Gastrocnemius medialis (tissue), 4 donors: ENCODE measurements at regions not wholly inside any gene's neighbourhood (a gene's known extent, or its start where the extent isn't known, plus 50 kb on each side); places are given as distances from the start of the nearest gene placed in this dataset.
"Not testable (repeated sequence)": the region's sequence is repeated elsewhere in the genome, so short reads cannot be mapped to it uniquely, and the experiment has no call there.

ENCODE experiments used
- ATAC-seq, 2 donors: fragments of 150-250 bp; one replicate each; pipeline ENCODE4 v1.9.1; 2016
- DNase-seq, 2 donors: peaks; one replicate each; pipeline ENCODE4 v3.0.0-alpha.2; 2019
- H3K27ac ChIP-seq, 4 donors: fragments of 200-600 bp; sonication (generic); 1 replicate in 1 of 4; 2 replicates in 3 of 4; pipeline ENCODE4 v1.5.1; 2016 to 2018; ENCODE audit warnings: mild to moderate bottlenecking in 2 of 4, moderate library complexity in 1 of 4
- H3K27me3 ChIP-seq, 3 donors: fragments of 200-600 bp; sonication (generic) in 2 of 3; 1 replicate in 1 of 3; 2 replicates in 2 of 3; pipeline versions ENCODE4 v1.5.1 to v1.6.0; 2016 to 2019; ENCODE audit warnings: mild to moderate bottlenecking in 1 of 3, moderate library complexity in 1 of 3
- H3K36me3 ChIP-seq, 2 donors: fragments of 200-600 bp; sonication (generic) in 1 of 2; one replicate each; pipeline ENCODE4 v1.5.1; 2017 to 2018
- H3K4me1 ChIP-seq, 2 donors: fragments of 200-600 bp; sonication (generic) in 1 of 2; one replicate each; pipeline ENCODE4 v1.5.1; 2016 to 2017; ENCODE audit warnings: mild to moderate bottlenecking in 2 of 2
- H3K4me3 ChIP-seq, 4 donors: fragments of 200-600 bp; sonication (generic) in 3 of 4; 1 replicate in 1 of 4; 2 replicates in 3 of 4; pipeline ENCODE4 v1.5.1; 2016 to 2019; ENCODE audit warnings: mild to moderate bottlenecking in 2 of 4
- H3K9me3 ChIP-seq, 3 donors: fragments of 200-600 bp; sonication (generic) in 2 of 3; 1 replicate in 1 of 3; 2 replicates in 2 of 3; pipeline ENCODE4 v1.5.1; 2016 to 2019
- CTCF ChIP-seq, 5 experiments: fragments of 450-650 bp in 3 of 5; fragments of 200-600 bp in 2 of 5; sonication (generic) in 2 of 5; IDR thresholded peaks in 4 of 5; conservative IDR thresholded peaks in 1 of 5; 1 replicate in 4 of 5; 2 replicates in 1 of 5; pipeline ENCODE4 v1.5.1; 2016 to 2019; ENCODE audit warnings: antibody characterized with exemption in 5 of 5, mild to moderate bottlenecking in 3 of 5, moderate library complexity in 3 of 5
- POLR2A ChIP-seq, 2 donors: fragments of 450-650 bp; IDR thresholded peaks; one replicate each; pipeline ENCODE4 v1.6.1; 2017; ENCODE audit warnings: antibody characterized with exemption in 2 of 2, mild to moderate bottlenecking in 2 of 2, moderate library complexity in 2 of 2
- in situ Hi-C, 4 donors: fragments of 200-750 bp; cut with MboI; loops; one replicate each; pipeline versions ENCODE4 v1.15.0 to v1.8.0; 2017; ENCODE audit warnings: low sequenced_read_pairs in 4 of 4
- intact Hi-C: fragments of 100-400 bp; cut with DNase I; formaldehyde crosslinking; loops from one replicate; pipeline ENCODE4 v1.15.1; 2023; ENCODE audit warnings: low total_unique reads

- Histone ChIP-seq H3K9me3 (no peaks in the 10 kb centered on the region), H3K27ac (no peak overlapping the region), H3K4me3 (no peak overlapping the region), H3K4me1 (no peaks in the 10 kb centered on the region), H3K27me3 (no peaks in the 10 kb centered on the region), H3K36me3 (no peaks in the 10 kb centered on the region)
- DNase-seq (no peak), ATAC-seq (no peak)
- in situ Hi-C loops: no loop called here
- TF ChIP-seq CTCF (IDR thresholded peaks at IDR 0.05 in 4 of 5, conservative IDR thresholded peaks at IDR 0.05 in 1 of 5) (no peak), POLR2A (IDR thresholded peaks at IDR 0.05) (no peak)
- intact Hi-C loops: no loop called here
Observed at GRCh38 chr3:34895841-34896240, 743.5 kb upstream of the ARPP21 start.

- H3K4me1 ChIP-seq, intact Hi-C loops, H3K27ac ChIP-seq, DNase-seq, in situ Hi-C loops, ATAC-seq, H3K36me3 ChIP-seq, H3K9me3 ChIP-seq, H3K4me3 ChIP-seq, H3K27me3 ChIP-seq: not testable (repeated sequence)
Observed at GRCh38 chr3:34909679-34910078, 729.6 kb upstream of the ARPP21 start.

GRCh38 chr3:34919025-34919424 lies 720.3 kb upstream of the ARPP21 start:
- H3K27me3 ChIP-seq: no peaks in the 10 kb centered on the region
- H3K27ac ChIP-seq: no peak overlapping the region
- in situ Hi-C loops: no loop called here
- no peaks in the 10 kb centered on the region for H3K4me1 ChIP-seq
- TF ChIP-seq POLR2A (IDR thresholded peaks at IDR 0.05): no peak
- TF ChIP-seq CTCF (IDR thresholded peaks at IDR 0.05 in 4 of 5, conservative IDR thresholded peaks at IDR 0.05 in 1 of 5): no peak
- no peaks in the 10 kb centered on the region for H3K36me3 ChIP-seq
- ATAC-seq (no peak), DNase-seq (no peak)
- intact Hi-C loops: no loop called here
- H3K4me3 ChIP-seq: no peak overlapping the region
- no peaks in the 10 kb centered on the region for H3K9me3 ChIP-seq

GRCh38 chr3:34920806-34921205 lies 718.5 kb upstream of the ARPP21 start:
- TF ChIP-seq POLR2A (IDR thresholded peaks at IDR 0.05) (no peak), CTCF (IDR thresholded peaks at IDR 0.05 in 4 of 5, conservative IDR thresholded peaks at IDR 0.05 in 1 of 5) (no peak)
- ATAC-seq: no peak
- in situ Hi-C loops (no loop called here), intact Hi-C loops (no loop called here)
- Histone ChIP-seq H3K27ac (no peak overlapping the region), H3K9me3 (no peaks in the 10 kb centered on the region), H3K4me3 (no peak overlapping the region), H3K36me3 (no peaks in the 10 kb centered on the region), H3K4me1 (no peaks in the 10 kb centered on the region), H3K27me3 (no peaks in the 10 kb centered on the region)
- no peak for DNase-seq

DNA sequence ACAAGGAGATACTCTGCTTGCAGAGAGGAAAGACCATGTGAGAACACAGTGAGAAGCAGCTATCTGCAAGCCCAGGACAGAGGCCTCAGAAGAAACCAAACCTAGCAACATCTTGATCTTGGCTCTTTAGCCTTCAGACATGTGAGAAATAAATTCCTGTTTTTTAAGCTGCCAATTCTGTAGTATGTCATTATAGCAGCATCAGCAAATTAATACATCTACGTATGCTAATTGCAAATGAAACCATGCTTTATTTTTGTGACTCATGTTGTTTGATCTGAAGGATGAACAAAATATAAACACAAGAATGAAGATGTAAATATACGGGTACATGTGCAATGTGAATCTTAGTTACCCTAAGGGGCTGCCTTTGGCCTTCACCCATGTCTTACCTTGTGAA lies 714.4 kb upstream of the ARPP21 start:
- no peak for ATAC-seq
- intact Hi-C loops: no loop called here
- no peaks in the 10 kb centered on the region for H3K36me3 ChIP-seq
- H3K27me3 ChIP-seq: no peaks in the 10 kb centered on the region
- no peaks in the 10 kb centered on the region for H3K4me1 ChIP-seq
- H3K27ac ChIP-seq: no peak overlapping the region
- TF ChIP-seq CTCF (IDR thresholded peaks at IDR 0.05 in 4 of 5, conservative IDR thresholded peaks at IDR 0.05 in 1 of 5): no peak
- TF ChIP-seq POLR2A (IDR thresholded peaks at IDR 0.05): no peak
- in situ Hi-C loops: no loop called here
- H3K9me3 ChIP-seq: no peaks in the 10 kb centered on the region
- H3K4me3 ChIP-seq: no peak overlapping the region
- DNase-seq: no peak
